ENCODE measurements at regions not wholly inside any gene's neighbourhood (a gene's known extent, or its start where the extent isn't known, plus 50 kb on each side); places are given as distances from the start of the nearest gene placed in this dataset.
A peak's percentile ranks its signal among the peaks of the same experiment; 100 is the strongest.

- TF ChIP-seq PBX2 (CRISPR knock-in tag; IDR thresholded peaks at IDR 0.05; ENCODE audit: low read depth) (no peak), PBX2 (tag; conservative IDR thresholded peaks at IDR 0.05; ENCODE audit: low read depth) (peak; percentile 48; the same call in 1 of the 2 replicates), KDM4B (IDR thresholded peaks at IDR 0.05; ENCODE audit: borderline replicate concordance in 2 of 2, low read depth in 1 of 2) (no peak), ZNF175 (CRISPR knock-in tag; IDR thresholded peaks at IDR 0.05; ENCODE audit: low read depth) (no peak), MEIS2 (IDR thresholded peaks at IDR 0.05; ENCODE audit: partially characterized antibody) (peak; percentile 76), ZNF133 (CRISPR knock-in tag; IDR thresholded peaks at IDR 0.05) (no peak)
- TF ChIP-seq, protein P1, sequence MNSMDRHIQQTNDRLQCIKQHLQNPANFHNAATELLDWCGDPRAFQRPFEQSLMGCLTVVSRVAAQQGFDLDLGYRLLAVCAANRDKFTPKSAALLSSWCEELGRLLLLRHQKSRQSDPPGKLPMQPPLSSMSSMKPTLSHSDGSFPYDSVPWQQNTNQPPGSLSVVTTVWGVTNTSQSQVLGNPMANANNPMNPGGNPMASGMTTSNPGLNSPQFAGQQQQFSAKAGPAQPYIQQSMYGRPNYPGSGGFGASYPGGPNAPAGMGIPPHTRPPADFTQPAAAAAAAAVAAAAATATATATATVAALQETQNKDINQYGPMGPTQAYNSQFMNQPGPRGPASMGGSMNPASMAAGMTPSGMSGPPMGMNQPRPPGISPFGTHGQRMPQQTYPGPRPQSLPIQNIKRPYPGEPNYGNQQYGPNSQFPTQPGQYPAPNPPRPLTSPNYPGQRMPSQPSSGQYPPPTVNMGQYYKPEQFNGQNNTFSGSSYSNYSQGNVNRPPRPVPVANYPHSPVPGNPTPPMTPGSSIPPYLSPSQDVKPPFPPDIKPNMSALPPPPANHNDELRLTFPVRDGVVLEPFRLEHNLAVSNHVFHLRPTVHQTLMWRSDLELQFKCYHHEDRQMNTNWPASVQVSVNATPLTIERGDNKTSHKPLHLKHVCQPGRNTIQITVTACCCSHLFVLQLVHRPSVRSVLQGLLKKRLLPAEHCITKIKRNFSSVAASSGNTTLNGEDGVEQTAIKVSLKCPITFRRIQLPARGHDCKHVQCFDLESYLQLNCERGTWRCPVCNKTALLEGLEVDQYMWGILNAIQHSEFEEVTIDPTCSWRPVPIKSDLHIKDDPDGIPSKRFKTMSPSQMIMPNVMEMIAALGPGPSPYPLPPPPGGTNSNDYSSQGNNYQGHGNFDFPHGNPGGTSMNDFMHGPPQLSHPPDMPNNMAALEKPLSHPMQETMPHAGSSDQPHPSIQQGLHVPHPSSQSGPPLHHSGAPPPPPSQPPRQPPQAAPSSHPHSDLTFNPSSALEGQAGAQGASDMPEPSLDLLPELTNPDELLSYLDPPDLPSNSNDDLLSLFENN (IDR thresholded peaks at IDR 0.05; ENCODE audit: low read depth in 2 of 2, low read length in 2 of 2): no peak
Measured at GRCh38 chr12:24173067-24173466, 223.6 kb upstream of the SOX5 start (continued).
